HCT116 (cell line): ENCODE measurements at regions not wholly inside any gene's neighbourhood (a gene's known extent, or its start where the extent isn't known, plus 50 kb on each side); places are given as distances from the start of the nearest gene placed in this dataset.

Source experiments
- ATAC-seq: fragments of 200-7000 bp; cut with Tn5 transposase; 2 replicates; pipeline ENCODE4 v1.9.1; 2020; ENCODE audit warnings: mild to moderate bottlenecking, moderate library complexity
- BruUV-seq: library from RNA; stranded (reverse); fragments of 400-500 nt; replicated peaks from 2 replicates; lab custom pipeline; 2021; lab: Mats Ljungman, UMichigan
- CTCF ChIA-PET: fragments of 300-600 bp; sonication (Branson Sonifier 250); formaldehyde crosslinking; loops from one replicate; lab custom pipeline; 2021; ENCODE audit warnings: antibody characterized with exemption; lab: Charles Lee
- POLR2A ChIA-PET: fragments of 300-600, 350-600 bp; sonication (Branson Sonifier 250); formaldehyde crosslinking; loops from one replicate; lab custom pipeline; 2021; ENCODE audit warnings: antibody characterized with exemption; lab: Charles Lee
- RAD21 ChIA-PET, 2 experiments: fragments of 300-600 bp; sonication (Branson Sonifier 250); formaldehyde crosslinking; loops; one replicate each; lab custom pipeline; 2023; ENCODE audit warnings: low total read pairs in 2 of 2; ENCODE audit not compliant: uncharacterized antibody in 2 of 2, unreplicated experiment in 2 of 2, low non-redundant PET in 1 of 2; lab: Charles Lee
- DNase-seq: peaks from one replicate; pipeline ENCODE4 v3.0.0-alpha.2; 2010; ENCODE audit warnings: low read depth, low spot score
- H2AFZ ChIP-seq: fragments of 200-600 bp; shearing (Covaris generic), sonication (generic); 2 replicates; pipeline ENCODE4 v1.6.1; 2017; ENCODE audit warnings: low read depth, mixed run types, mixed read lengths, antibody characterized with exemption, low read length; ENCODE audit not compliant: poor library complexity, severe bottlenecking
- H3K27ac ChIP-seq: 2 replicates; pipeline ENCODE4 v1.5.1; 2012; ENCODE audit warnings: low read depth, low read length
- H3K27me3 ChIP-seq: fragments of 200-600 bp; sonication (generic); 2 replicates; pipeline ENCODE4 v1.6.1; 2016; ENCODE audit warnings: mixed run types, low read length, mixed read lengths; ENCODE audit not compliant: insufficient read depth
- H3K36me3 ChIP-seq, 2 experiments: fragments of 200-500 bp in 1 of 2; fragments of 200-600 bp in 1 of 2; sonication (Bioruptor generic) in 1 of 2; sonication (generic) in 1 of 2; 2 replicates each; pipeline versions ENCODE4 v1.5.1 to v1.6.1; 2014 to 2016; ENCODE audit warnings: low read length in 2 of 2, inconsistent platforms in 1 of 2, mixed read lengths in 1 of 2, mixed run types in 1 of 2; ENCODE audit not compliant: insufficient read depth in 2 of 2, control insufficient read depth in 1 of 2
- H3K4me1 ChIP-seq, 2 experiments: fragments of 200-600 bp in 1 of 2; sonication (generic) in 1 of 2; 2 replicates each; pipeline versions ENCODE4 v1.5.1 to v1.6.1; 2012 to 2017; ENCODE audit warnings: low read length in 2 of 2, inconsistent platforms in 1 of 2, mild to moderate bottlenecking in 1 of 2, mixed read lengths in 1 of 2, mixed run types in 1 of 2, moderate library complexity in 1 of 2; ENCODE audit not compliant: insufficient read depth in 2 of 2, control insufficient read depth in 1 of 2
- H3K4me2 ChIP-seq: fragments of 200-600 bp; sonication (generic); 2 replicates; pipeline ENCODE4 v1.6.1; 2017; ENCODE audit warnings: mixed run types, low read length, mixed read lengths
- H3K4me3 ChIP-seq, 2 experiments: fragments of 200-600 bp in 1 of 2; sonication (generic) in 1 of 2; replicated peaks in 1 of 2; 2 replicates each; pipeline ENCODE4 v1.5.1; 2011 to 2016; ENCODE audit warnings: low read length in 2 of 2, control low read depth in 1 of 2, low read depth in 1 of 2, mild to moderate bottlenecking in 1 of 2, mixed read lengths in 1 of 2, mixed run types in 1 of 2
- H3K79me2 ChIP-seq: fragments of 200-600 bp; sonication (generic); 2 replicates; pipeline ENCODE4 v1.6.1; 2017; ENCODE audit warnings: mild to moderate bottlenecking, mixed run types, low read length, moderate library complexity, mixed read lengths; ENCODE audit not compliant: insufficient read depth
- H3K9ac ChIP-seq: fragments of 200-600 bp; sonication (generic); 2 replicates; pipeline ENCODE4 v1.6.1; 2016; ENCODE audit warnings: low read length, mixed read lengths
- H3K9me2 ChIP-seq: fragments of 200-600 bp; sonication (generic), shearing (Covaris generic); 2 replicates; pipeline ENCODE4 v1.6.1; 2017; ENCODE audit warnings: mixed run types, mild to moderate bottlenecking, moderate library complexity; ENCODE audit not compliant: insufficient read depth
- H3K9me3 ChIP-seq, 2 experiments: fragments of 200-500 bp in 1 of 2; fragments of 200-600 bp in 1 of 2; sonication (Bioruptor generic) in 1 of 2; sonication (generic) in 1 of 2; 2 replicates each; pipeline ENCODE4 v1.6.1; 2014 to 2017; ENCODE audit warnings: low read length in 2 of 2, mixed read lengths in 2 of 2, inconsistent platforms in 1 of 2, low read depth in 1 of 2, mild to moderate bottlenecking in 1 of 2, mixed run types in 1 of 2, moderate library complexity in 1 of 2; ENCODE audit not compliant: control insufficient read depth in 1 of 2, insufficient read depth in 1 of 2
- H4K20me1 ChIP-seq: fragments of 200-600 bp; sonication (generic), shearing (Covaris generic); 2 replicates; pipeline ENCODE4 v1.6.1; 2017; ENCODE audit warnings: mixed run types, mild to moderate bottlenecking, moderate library complexity; ENCODE audit not compliant: insufficient read depth
- CBX3 ChIP-seq: IDR thresholded peaks from 2 replicates; pipeline ENCODE4 v1.6.1; 2012; ENCODE audit warnings: low read depth
- CEBPB ChIP-seq: IDR thresholded peaks from 2 replicates; pipeline ENCODE4 v1.6.1; 2012; ENCODE audit warnings: low read depth
- ELF1 ChIP-seq: IDR thresholded peaks from 2 replicates; pipeline ENCODE4 v1.6.1; 2012; ENCODE audit warnings: low read depth, borderline replicate concordance
- EZH2phosphoT487 ChIP-seq: fragments of 200-600 bp; IDR thresholded peaks from 2 replicates; pipeline ENCODE4 v1.6.1; 2018; ENCODE audit warnings: antibody characterized with exemption, borderline replicate concordance
- JUND ChIP-seq: IDR thresholded peaks from 2 replicates; pipeline ENCODE4 v1.6.1; 2012
- POLR2A ChIP-seq: IDR thresholded peaks from 2 replicates; pipeline ENCODE4 v1.7.0; 2011; ENCODE audit warnings: borderline replicate concordance; ENCODE audit not compliant: insufficient read depth, insufficient read length; ENCODE audit errors: extremely low read depth
- RAD21 ChIP-seq: IDR thresholded peaks from 2 replicates; pipeline ENCODE4 v1.6.1; 2012; ENCODE audit warnings: low read depth, mild to moderate bottlenecking
- SIN3A ChIP-seq: IDR thresholded peaks from 2 replicates; pipeline ENCODE4 v1.6.1; 2012; ENCODE audit warnings: low read depth
- SRF ChIP-seq: IDR thresholded peaks from 2 replicates; pipeline ENCODE4 v1.6.1; 2012; ENCODE audit warnings: low read depth
- TCF7L2 ChIP-seq: IDR thresholded peaks from 2 replicates; pipeline ENCODE4 v1.7.0; 2011; ENCODE audit warnings: borderline replicate concordance, inconsistent platforms; ENCODE audit not compliant: insufficient read depth, insufficient read length; ENCODE audit errors: extremely low read depth
- YY1 ChIP-seq: IDR thresholded peaks from 2 replicates; pipeline ENCODE4 v1.6.1; 2011; ENCODE audit warnings: low read length, low read depth, moderate library complexity, mild to moderate bottlenecking; ENCODE audit not compliant: insufficient replicate concordance; ENCODE audit errors: extremely low read depth
- ZFX ChIP-seq: fragments of 450-650 bp; IDR thresholded peaks from 2 replicates; pipeline ENCODE4 v1.6.1; 2017
- intact Hi-C: fragments of 100-400 bp; cut with micrococcal nuclease; formaldehyde crosslinking; loops from 2 replicates; pipeline ENCODE4 v1.10.0; 2022
- TF ChIP-seq, protein P1 (sequence below): IDR thresholded peaks from 2 replicates; pipeline ENCODE4 v1.6.1; 2012; ENCODE audit warnings: low read depth
- TF ChIP-seq, protein P2 (sequence below): IDR thresholded peaks from 2 replicates; pipeline ENCODE4 v1.6.1; 2012
- TF ChIP-seq, protein P3 (sequence below), 3 experiments: fragments of 200-600 bp in 1 of 3; sonication (generic) in 1 of 3; IDR thresholded peaks in 2 of 3; conservative IDR thresholded peaks in 1 of 3; 2 replicates each; pipeline ENCODE4 v1.5.1; 2012 to 2017; ENCODE audit warnings: low read depth in 2 of 3, low read length in 2 of 3, antibody characterized with exemption in 1 of 3, borderline replicate concordance in 1 of 3, control low read depth in 1 of 3, mild to moderate bottlenecking in 1 of 3, mixed read lengths in 1 of 3, mixed run types in 1 of 3, moderate library complexity in 1 of 3; ENCODE audit not compliant: insufficient read depth in 1 of 3
- TF ChIP-seq, protein P4 (sequence below): IDR thresholded peaks from 2 replicates; pipeline ENCODE4 v1.6.1; 2012

DNA sequence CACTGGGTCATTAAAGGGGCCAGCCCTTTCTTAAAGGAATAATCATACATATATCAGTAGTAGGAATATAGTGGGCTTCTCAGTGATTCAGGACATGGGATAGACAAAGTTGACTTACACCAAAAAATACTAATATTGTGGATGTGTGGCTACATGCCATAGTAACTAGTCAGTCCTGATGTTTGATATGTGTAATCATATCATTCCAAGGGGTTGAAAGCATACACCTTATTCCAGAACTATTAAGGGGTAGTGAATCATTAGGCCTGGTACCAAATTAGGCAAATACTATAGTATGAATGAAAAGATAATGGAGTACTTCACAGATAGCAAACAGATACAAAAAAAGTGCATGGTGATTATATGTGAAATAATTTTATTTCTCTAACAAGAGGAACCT lies 814.9 kb upstream of the NRXN1 start:
- H3K4me2 ChIP-seq, result no peak overlapping the region
- ChIA-PET RAD21 (no interaction called here), POLR2A (no interaction called here), CTCF (no interaction called here)
- no peaks in the 10 kb centered on the region for H3K27me3 ChIP-seq
- no peak for ATAC-seq
- intact Hi-C loops, result no loop called here
- no peaks in the 10 kb centered on the region for H3K79me2 ChIP-seq
- H3K9me2 ChIP-seq, result no peaks in the 10 kb centered on the region
- BruUV-seq, result no TSS peak
- peaks cover 0 to 4% of the 10 kb centered on the region in 2 experiments; a peak in 1 of 4 replicates for H3K9me3 ChIP-seq
- no peak overlapping the region for H3K27ac ChIP-seq
- H3K4me3 ChIP-seq, result no peak overlapping the region
- no peaks in the 10 kb centered on the region for H3K36me3 ChIP-seq
- H3K4me1 ChIP-seq, result no peaks in the 10 kb centered on the region
- no peak overlapping the region for H3K9ac ChIP-seq
- no peak for DNase-seq
- H2AFZ ChIP-seq, result no peak overlapping the region
- no peaks in the 10 kb centered on the region for H4K20me1 ChIP-seq
- TF ChIP-seq, protein P1, sequence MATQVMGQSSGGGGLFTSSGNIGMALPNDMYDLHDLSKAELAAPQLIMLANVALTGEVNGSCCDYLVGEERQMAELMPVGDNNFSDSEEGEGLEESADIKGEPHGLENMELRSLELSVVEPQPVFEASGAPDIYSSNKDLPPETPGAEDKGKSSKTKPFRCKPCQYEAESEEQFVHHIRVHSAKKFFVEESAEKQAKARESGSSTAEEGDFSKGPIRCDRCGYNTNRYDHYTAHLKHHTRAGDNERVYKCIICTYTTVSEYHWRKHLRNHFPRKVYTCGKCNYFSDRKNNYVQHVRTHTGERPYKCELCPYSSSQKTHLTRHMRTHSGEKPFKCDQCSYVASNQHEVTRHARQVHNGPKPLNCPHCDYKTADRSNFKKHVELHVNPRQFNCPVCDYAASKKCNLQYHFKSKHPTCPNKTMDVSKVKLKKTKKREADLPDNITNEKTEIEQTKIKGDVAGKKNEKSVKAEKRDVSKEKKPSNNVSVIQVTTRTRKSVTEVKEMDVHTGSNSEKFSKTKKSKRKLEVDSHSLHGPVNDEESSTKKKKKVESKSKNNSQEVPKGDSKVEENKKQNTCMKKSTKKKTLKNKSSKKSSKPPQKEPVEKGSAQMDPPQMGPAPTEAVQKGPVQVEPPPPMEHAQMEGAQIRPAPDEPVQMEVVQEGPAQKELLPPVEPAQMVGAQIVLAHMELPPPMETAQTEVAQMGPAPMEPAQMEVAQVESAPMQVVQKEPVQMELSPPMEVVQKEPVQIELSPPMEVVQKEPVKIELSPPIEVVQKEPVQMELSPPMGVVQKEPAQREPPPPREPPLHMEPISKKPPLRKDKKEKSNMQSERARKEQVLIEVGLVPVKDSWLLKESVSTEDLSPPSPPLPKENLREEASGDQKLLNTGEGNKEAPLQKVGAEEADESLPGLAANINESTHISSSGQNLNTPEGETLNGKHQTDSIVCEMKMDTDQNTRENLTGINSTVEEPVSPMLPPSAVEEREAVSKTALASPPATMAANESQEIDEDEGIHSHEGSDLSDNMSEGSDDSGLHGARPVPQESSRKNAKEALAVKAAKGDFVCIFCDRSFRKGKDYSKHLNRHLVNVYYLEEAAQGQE, result no peak
- TF ChIP-seq ELF1 (no peak), YY1 (no peak), POLR2A (no peak), JUND (no peak), EZH2phosphoT487 (no peak), CBX3 (no peak), CEBPB (no peak), TCF7L2 (no peak), RAD21 (no peak), ZFX (no peak), SRF (no peak), SIN3A (no peak)
- TF ChIP-seq, protein P2, sequence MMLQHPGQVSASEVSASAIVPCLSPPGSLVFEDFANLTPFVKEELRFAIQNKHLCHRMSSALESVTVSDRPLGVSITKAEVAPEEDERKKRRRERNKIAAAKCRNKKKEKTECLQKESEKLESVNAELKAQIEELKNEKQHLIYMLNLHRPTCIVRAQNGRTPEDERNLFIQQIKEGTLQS, result no peak
- TF ChIP-seq, protein P3, sequence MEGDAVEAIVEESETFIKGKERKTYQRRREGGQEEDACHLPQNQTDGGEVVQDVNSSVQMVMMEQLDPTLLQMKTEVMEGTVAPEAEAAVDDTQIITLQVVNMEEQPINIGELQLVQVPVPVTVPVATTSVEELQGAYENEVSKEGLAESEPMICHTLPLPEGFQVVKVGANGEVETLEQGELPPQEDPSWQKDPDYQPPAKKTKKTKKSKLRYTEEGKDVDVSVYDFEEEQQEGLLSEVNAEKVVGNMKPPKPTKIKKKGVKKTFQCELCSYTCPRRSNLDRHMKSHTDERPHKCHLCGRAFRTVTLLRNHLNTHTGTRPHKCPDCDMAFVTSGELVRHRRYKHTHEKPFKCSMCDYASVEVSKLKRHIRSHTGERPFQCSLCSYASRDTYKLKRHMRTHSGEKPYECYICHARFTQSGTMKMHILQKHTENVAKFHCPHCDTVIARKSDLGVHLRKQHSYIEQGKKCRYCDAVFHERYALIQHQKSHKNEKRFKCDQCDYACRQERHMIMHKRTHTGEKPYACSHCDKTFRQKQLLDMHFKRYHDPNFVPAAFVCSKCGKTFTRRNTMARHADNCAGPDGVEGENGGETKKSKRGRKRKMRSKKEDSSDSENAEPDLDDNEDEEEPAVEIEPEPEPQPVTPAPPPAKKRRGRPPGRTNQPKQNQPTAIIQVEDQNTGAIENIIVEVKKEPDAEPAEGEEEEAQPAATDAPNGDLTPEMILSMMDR (IDR thresholded peaks at IDR 0.05 in 2 of 3, conservative IDR thresholded peaks at IDR 0.05 in 1 of 3; ENCODE audit: borderline replicate concordance in 1 of 3, insufficient read depth in 1 of 3, low read depth in 2 of 3, low read length in 2 of 3), result no peak
- TF ChIP-seq, protein P4, sequence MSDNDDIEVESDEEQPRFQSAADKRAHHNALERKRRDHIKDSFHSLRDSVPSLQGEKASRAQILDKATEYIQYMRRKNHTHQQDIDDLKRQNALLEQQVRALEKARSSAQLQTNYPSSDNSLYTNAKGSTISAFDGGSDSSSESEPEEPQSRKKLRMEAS, result no peak
